ENCODE measurements at regions not wholly inside any gene's neighbourhood (a gene's known extent, or its start where the extent isn't known, plus 50 kb on each side); places are given as distances from the start of the nearest gene placed in this dataset.

DNA sequence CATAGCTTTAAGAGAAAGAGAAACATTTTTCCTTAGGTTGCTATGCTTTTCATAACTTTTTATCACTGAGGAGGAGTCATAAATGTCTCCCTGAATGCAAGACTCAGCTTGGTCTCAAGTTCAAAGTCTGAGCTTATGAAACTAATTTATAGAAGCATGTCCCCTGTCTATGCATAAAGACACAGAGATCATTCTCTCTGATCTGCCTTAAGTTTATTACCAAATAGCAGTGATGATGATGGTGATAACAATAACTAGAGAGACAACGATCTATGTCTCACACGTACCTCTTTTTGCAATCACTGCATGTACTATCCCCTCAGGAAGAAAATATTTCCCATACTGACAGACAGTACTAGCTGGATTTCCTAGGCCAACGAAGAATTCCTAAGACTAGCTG is 266.4 kb upstream of the G2E3 start:
- no peak overlapping the region for H3K4me3 ChIP-seq (replicated peaks; ENCODE audit: insufficient read depth, low read length)
- TF ChIP-seq CTCF (IDR thresholded peaks at IDR 0.05; ENCODE audit: insufficient read depth, low read length) (no peak), REST (IDR thresholded peaks at IDR 0.05; ENCODE audit: insufficient replicate concordance, low read depth) (no peak), POLR2AphosphoS5 (IDR thresholded peaks at IDR 0.05; ENCODE audit: low read depth) (no peak), GABPA (IDR thresholded peaks at IDR 0.05; ENCODE audit: low read depth) (no peak), SPI1 (IDR thresholded peaks at IDR 0.05; ENCODE audit: borderline replicate concordance, low read depth) (no peak)
- H3K27ac ChIP-seq (replicated peaks), result no peak overlapping the region
- DNase-seq (ENCODE audit: low read depth in 1 of 2, low spot score in 1 of 2), result no peak
- H3K27me3 ChIP-seq (ENCODE audit: insufficient read depth, poor library complexity, severe bottlenecking), result no peaks in the 10 kb centered on the region

- no peak for DNase-seq (ENCODE audit: low read depth in 1 of 2, low spot score in 1 of 2)
These were observed 263.0 kb upstream of the G2E3 start for GRCh38 chr14:30295980-30296379.

DNA sequence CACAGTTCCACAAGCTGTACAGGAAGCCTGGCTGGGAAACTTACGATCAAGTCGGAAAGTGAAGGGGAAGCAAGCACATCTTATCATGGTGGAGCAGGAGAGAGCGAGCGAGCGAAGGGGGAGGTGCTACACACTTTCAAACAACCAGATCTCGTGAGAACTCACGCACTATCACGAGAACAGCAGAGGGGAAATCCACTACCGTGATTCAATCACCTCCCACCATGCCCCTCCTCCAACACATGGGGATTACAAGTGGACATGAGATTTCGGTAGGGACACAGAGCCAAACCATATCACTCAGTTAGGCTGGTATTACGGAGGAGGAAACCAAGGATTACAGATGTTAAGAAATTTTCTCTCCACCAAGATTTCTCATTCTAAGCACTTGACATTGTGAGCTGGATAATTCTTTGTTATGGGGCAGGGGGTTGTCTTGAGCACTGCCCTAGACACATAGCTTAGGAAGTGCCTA is 262.0 kb upstream of the G2E3 start:
- no peak for DNase-seq (ENCODE audit: low read depth in 1 of 2, low spot score in 1 of 2)
- Histone ChIP-seq H3K4me3 (replicated peaks; ENCODE audit: insufficient read depth, low read length) (no peak overlapping the region), H3K27ac (replicated peaks) (no peak overlapping the region), H3K27me3 (ENCODE audit: insufficient read depth, poor library complexity, severe bottlenecking) (no peaks in the 10 kb centered on the region)
- TF ChIP-seq GABPA (IDR thresholded peaks at IDR 0.05; ENCODE audit: low read depth), result no peak
- TF ChIP-seq CTCF (IDR thresholded peaks at IDR 0.05; ENCODE audit: insufficient read depth, low read length), result no peak
- TF ChIP-seq POLR2AphosphoS5 (IDR thresholded peaks at IDR 0.05; ENCODE audit: low read depth), result no peak
- TF ChIP-seq SPI1 (IDR thresholded peaks at IDR 0.05; ENCODE audit: borderline replicate concordance, low read depth), result no peak
- TF ChIP-seq REST (IDR thresholded peaks at IDR 0.05; ENCODE audit: insufficient replicate concordance, low read depth), result no peak

More at GRCh38 chr14:30295980-30296379, 263.0 kb upstream of the G2E3 start:
- no peaks in the 10 kb centered on the region for H3K27me3 ChIP-seq (ENCODE audit: insufficient read depth, poor library complexity, severe bottlenecking)
- TF ChIP-seq REST (IDR thresholded peaks at IDR 0.05; ENCODE audit: insufficient replicate concordance, low read depth), result no peak
- no peak for TF ChIP-seq SPI1 (IDR thresholded peaks at IDR 0.05; ENCODE audit: borderline replicate concordance, low read depth)
- TF ChIP-seq POLR2AphosphoS5 (IDR thresholded peaks at IDR 0.05; ENCODE audit: low read depth), result no peak
- TF ChIP-seq CTCF (IDR thresholded peaks at IDR 0.05; ENCODE audit: insufficient read depth, low read length), result no peak
- no peak for TF ChIP-seq GABPA (IDR thresholded peaks at IDR 0.05; ENCODE audit: low read depth)
- H3K27ac ChIP-seq (replicated peaks), result no peak overlapping the region
- H3K4me3 ChIP-seq (replicated peaks; ENCODE audit: insufficient read depth, low read length), result no peak overlapping the region

Data from HL-60 (cell line).